K562 (cell line): ENCODE measurements at regions not wholly inside any gene's neighbourhood (a gene's known extent, or its start where the extent isn't known, plus 50 kb on each side); places are given as distances from the start of the nearest gene placed in this dataset.

Experiments used
- ATAC-seq: fragments of 200-7000 bp; cut with Tn5 transposase; 3 replicates; pipeline ENCODE4 v1.9.1; 2020; ENCODE audit warnings: moderate library complexity
- BruUV-seq: library from RNA; stranded (reverse); fragments of 400-500 nt; replicated peaks from 2 replicates; lab custom pipeline; 2021; lab: Mats Ljungman, UMichigan
- CTCF ChIA-PET: fragments of 300-600 bp; formaldehyde crosslinking; extraction: SDS; loops from one replicate; lab custom pipeline; 2021; ENCODE audit warnings: low intra/inter-chr PET ratio; lab: Yijun Ruan, JAX
- POLR2A ChIA-PET: fragments of 300-600, 350-650 bp; sonication (Branson Sonifier 250); formaldehyde crosslinking; extraction: SDS; loops from one replicate; lab custom pipeline; 2021; ENCODE audit warnings: antibody characterized with exemption, inconsistent platforms; lab: Yijun Ruan, JAX
- DNase-seq, 4 experiments: peaks; one replicate each; pipeline versions ENCODE4 v3.0.0 to v3.0.0-alpha.2; 2011 to 2018; ENCODE audit warnings: low spot score in 3 of 4, mixed read lengths in 3 of 4; ENCODE audit errors: extremely low read depth in 1 of 4
- FAIRE-seq: peaks from 2 replicates; lab custom pipeline; 2011; peaks lifted over from hg19 to GRCh38; lab: Jason Lieb, UNC
- H2AFZ ChIP-seq: 2 replicates; pipeline ENCODE4 v1.6.0; 2011; ENCODE audit warnings: low read depth, low read length, control low read depth, inconsistent platforms
- H3K27ac ChIP-seq: fragments of 200-600 bp; 3 replicates; pipeline ENCODE4 v1.8.0; 2011; ENCODE audit warnings: low read depth, mild to moderate bottlenecking, control low read depth, inconsistent platforms, low read length, moderate library complexity, mixed read lengths; ENCODE audit errors: extremely low read depth
- H3K27me3 ChIP-seq, 2 experiments: fragments of 300-600 bp in 1 of 2; 2 replicates in 1 of 2; 3 replicates in 1 of 2; pipeline versions ENCODE4 v1.6.0 to v1.8.0; 2011; ENCODE audit warnings: inconsistent platforms in 2 of 2, low read length in 2 of 2, mild to moderate bottlenecking in 1 of 2, mixed read lengths in 1 of 2, moderate library complexity in 1 of 2; ENCODE audit not compliant: control insufficient read depth in 2 of 2, insufficient read depth in 2 of 2
- H3K36me3 ChIP-seq: fragments of 300-600 bp; 3 replicates; pipeline ENCODE4 v1.8.0; 2011; ENCODE audit warnings: mild to moderate bottlenecking, low read length, inconsistent platforms; ENCODE audit not compliant: control insufficient read depth, insufficient read depth
- H3K4me1 ChIP-seq, 2 experiments: fragments of 200-600 bp in 1 of 2; replicated peaks in 1 of 2; 2 replicates in 1 of 2; 3 replicates in 1 of 2; pipeline versions ENCODE4 v1.5.1 to v1.8.0; 2011; ENCODE audit warnings: inconsistent platforms in 2 of 2, low read length in 2 of 2, mild to moderate bottlenecking in 1 of 2, mixed read lengths in 1 of 2, moderate library complexity in 1 of 2; ENCODE audit not compliant: control insufficient read depth in 2 of 2, insufficient read depth in 2 of 2
- H3K4me2 ChIP-seq: 2 replicates; pipeline ENCODE4 v1.6.1; 2011; ENCODE audit warnings: low read length, control low read depth, inconsistent platforms, mixed read lengths; ENCODE audit not compliant: insufficient read depth
- H3K4me3 ChIP-seq: fragments of 200-600 bp; sonication (generic), shearing (Covaris generic); 2 replicates; pipeline ENCODE4 v1.5.1; 2016; ENCODE audit warnings: control low read depth, inconsistent platforms
- H3K79me2 ChIP-seq: fragments of 200-600 bp; 3 replicates; pipeline ENCODE4 v1.8.0; 2011; ENCODE audit warnings: low read length, inconsistent platforms; ENCODE audit not compliant: control insufficient read depth, insufficient read depth
- H3K9ac ChIP-seq, 2 experiments: 2 replicates each; pipeline versions ENCODE4 v1.6.0 to v1.6.1; 2011; ENCODE audit warnings: low read depth in 2 of 2, low read length in 2 of 2, control low read depth in 1 of 2, inconsistent platforms in 1 of 2, mild to moderate bottlenecking in 1 of 2, mixed read lengths in 1 of 2; ENCODE audit not compliant: insufficient read depth in 1 of 2
- H3K9me1 ChIP-seq: one replicate; pipeline ENCODE4 v1.6.0; 2011; ENCODE audit warnings: inconsistent platforms, mild to moderate bottlenecking, low read length, moderate library complexity; ENCODE audit not compliant: control insufficient read depth, insufficient read depth
- H3K9me3 ChIP-seq: replicated peaks from 2 replicates; pipeline ENCODE4 v1.5.1; 2011; ENCODE audit warnings: low read depth, low read length, inconsistent platforms; ENCODE audit not compliant: control insufficient read depth, insufficient read depth
- H4K20me1 ChIP-seq: replicated peaks from 2 replicates; pipeline ENCODE4 v1.6.1; 2011; ENCODE audit warnings: low read length, inconsistent platforms, mixed read lengths; ENCODE audit not compliant: control insufficient read depth, insufficient read depth
- BCLAF1 ChIP-seq, 2 experiments: fragments of 450-650 bp in 1 of 2; IDR thresholded peaks; 2 replicates each; pipeline ENCODE4 v1.6.1; 2011 to 2017; ENCODE audit warnings: low read depth in 2 of 2, antibody characterized with exemption in 1 of 2, borderline replicate concordance in 1 of 2, low read length in 1 of 2, mild to moderate bottlenecking in 1 of 2, mixed read lengths in 1 of 2; ENCODE audit not compliant: control insufficient read depth in 1 of 2
- FOXA3 ChIP-seq, 2 experiments: fragments of 450-650 bp in 1 of 2; sonication (generic) in 1 of 2; formaldehyde crosslinking; IDR thresholded peaks in 1 of 2; conservative IDR thresholded peaks in 1 of 2; 2 replicates each; pipeline versions ENCODE4 v1.4.0 to v1.8.0; 2020 to 2022; ENCODE audit warnings: mild to moderate bottlenecking in 2 of 2, missing genetic modification reagents in 1 of 2
- KLF10 ChIP-seq: fragments of 250-450 bp; sonication (Bioruptor Pico); IDR thresholded peaks from 2 replicates; pipeline ENCODE4 v1.6.1; 2021; ENCODE audit warnings: matching md5 sums
- NR3C1 ChIP-seq: sonication (generic); formaldehyde crosslinking; IDR thresholded peaks from 2 replicates; pipeline ENCODE4 v1.8.1; 2022; ENCODE audit warnings: missing genetic modification reagents
- PHB ChIP-seq: fragments of 250-450 bp; sonication (Bioruptor Pico); IDR thresholded peaks from 2 replicates; pipeline ENCODE4 v1.5.0; 2021
- PKNOX1 ChIP-seq: fragments of 450-650 bp; IDR thresholded peaks from 2 replicates; pipeline ENCODE4 v1.6.1; 2016
- PRPF4 ChIP-seq: fragments of 200-400 bp; formaldehyde crosslinking; IDR thresholded peaks from one replicate; pipeline ENCODE4 v1.6.1; 2017; ENCODE audit warnings: low read length, low read depth, mild to moderate bottlenecking; ENCODE audit not compliant: insufficient read depth, poor library complexity, severe bottlenecking
- SNAPC5 ChIP-seq: fragments of 250-450 bp; sonication (Bioruptor Pico); IDR thresholded peaks from 2 replicates; pipeline ENCODE4 v1.8.0; 2021; ENCODE audit warnings: moderate library complexity, mild to moderate bottlenecking, inconsistent platforms
- ZNF354B ChIP-seq: fragments of 250-450 bp; sonication (Bioruptor Pico); IDR thresholded peaks from 2 replicates; pipeline ENCODE4 v1.4.0; 2020
- WGBS: fragments of 100-300 bp; shearing (Covaris generic); methylation state at CpG from one replicate; pipeline ENCODE4 v1.1.6; 2016; ENCODE audit warnings: low coverage, mixed read lengths; ENCODE audit not compliant: insufficient coverage; ENCODE audit errors: missing lambda C conversion rate; 5-methylcytosine and 5-hydroxymethylcytosine counted together
- in situ Hi-C: fragments of 300-500 bp; cut with MboI; formaldehyde crosslinking; loops from 4 replicates; pipeline ENCODE4 v1.15.0; 2018; ENCODE audit warnings: inconsistent platforms, mixed read lengths
- intact Hi-C: fragments of 100-400 bp; cut with micrococcal nuclease; formaldehyde crosslinking; loops from 2 replicates; pipeline ENCODE4 v1.14.2; 2022

- Histone ChIP-seq H3K9ac (no peak overlapping the region), H3K27ac (no peak overlapping the region), H3K79me2 (no peaks in the 10 kb centered on the region), H3K36me3 (no peaks in the 10 kb centered on the region), H3K9me3 (no peaks in the 10 kb centered on the region), H3K4me2 (no peak overlapping the region), H3K4me3 (no peak overlapping the region), H3K9me1 (no peaks in the 10 kb centered on the region), H4K20me1 (no peaks in the 10 kb centered on the region), H3K27me3 (no peaks in the 10 kb centered on the region), H3K4me1 (no peaks in the 10 kb centered on the region), H2AFZ (no peak overlapping the region)
- in situ Hi-C loops (no loop called here), intact Hi-C loops (no loop called here)
- WGBS = 27% methylated on average over 7 of the region's 9 CpGs
- ATAC-seq = no peak
- ChIA-PET CTCF (no interaction called here), POLR2A (no interaction called here)
- no TSS peak for BruUV-seq
- no peak for FAIRE-seq
- no peak for DNase-seq
- TF ChIP-seq BCLAF1 (IDR thresholded peaks at IDR 0.05; ENCODE audit: borderline replicate concordance in 1 of 2, control insufficient read depth in 1 of 2, low read depth in 2 of 2, low read length in 1 of 2) (no peak), SNAPC5 (CRISPR knock-in tag) (no peak), PKNOX1 (no peak), FOXA3 (CRISPR knock-in tag; conservative IDR thresholded peaks at IDR 0.05 in 1 of 2, IDR thresholded peaks at IDR 0.05 in 1 of 2) (no peak), PRPF4 (no peak), ZNF354B (CRISPR knock-in tag) (no peak), PHB (CRISPR knock-in tag) (no peak), NR3C1 (CRISPR knock-in tag) (no peak), KLF10 (CRISPR knock-in tag) (no peak)
These were observed 1140.3 kb downstream of the TBC1D22A start for GRCh38 chr22:47902646-47903180.
